Islet of Langerhans (tissue), 1 donor: ENCODE measurements at regions not wholly inside any gene's neighbourhood (a gene's known extent, or its start where the extent isn't known, plus 50 kb on each side); places are given as distances from the start of the nearest gene placed in this dataset.

Experiments used
- FAIRE-seq: peaks from one replicate; lab custom pipeline; 2011; peaks lifted over from hg19 to GRCh38; lab: Jason Lieb, UNC

DNA sequence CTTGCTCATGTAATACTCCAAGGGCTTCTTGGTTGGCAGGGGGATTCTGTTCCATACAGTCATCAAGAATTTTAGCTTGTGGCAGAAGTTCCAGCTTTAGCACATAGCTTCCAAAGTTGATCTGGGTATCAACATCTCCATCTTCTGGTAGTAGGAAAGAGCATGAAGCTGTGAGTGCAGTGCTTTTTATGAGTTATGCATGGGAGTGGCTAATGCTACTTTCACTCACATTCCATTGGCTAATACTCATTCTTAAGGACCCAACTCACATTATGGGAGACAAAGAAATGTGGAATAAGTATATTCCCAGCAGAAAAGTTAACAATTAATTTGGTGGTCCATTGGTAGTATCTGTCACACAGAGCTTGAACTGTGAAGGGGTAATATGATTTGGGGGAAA, 194.2 kb upstream of the CHD1 start:
- no peak for FAIRE-seq

DNA sequence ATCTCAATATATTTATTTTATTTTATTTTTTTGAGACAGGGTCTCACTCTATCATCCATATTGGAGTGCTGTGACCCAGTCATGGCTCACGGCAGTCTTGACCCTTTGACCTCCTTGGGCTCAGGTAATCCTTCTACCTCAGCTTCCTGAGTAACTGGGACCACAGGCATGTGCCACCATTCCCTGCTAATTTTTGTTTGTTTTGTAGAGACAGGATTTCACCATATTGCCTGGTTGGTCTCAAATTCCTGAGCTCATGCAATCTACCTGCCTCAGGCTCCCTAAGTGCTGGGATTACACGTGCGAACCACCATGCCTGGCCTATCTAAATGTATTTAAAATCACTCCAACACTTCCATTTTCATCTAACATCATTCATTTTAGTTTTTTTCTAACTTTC, 190.5 kb upstream of the CHD1 start:
- FAIRE-seq, result no peak

DNA sequence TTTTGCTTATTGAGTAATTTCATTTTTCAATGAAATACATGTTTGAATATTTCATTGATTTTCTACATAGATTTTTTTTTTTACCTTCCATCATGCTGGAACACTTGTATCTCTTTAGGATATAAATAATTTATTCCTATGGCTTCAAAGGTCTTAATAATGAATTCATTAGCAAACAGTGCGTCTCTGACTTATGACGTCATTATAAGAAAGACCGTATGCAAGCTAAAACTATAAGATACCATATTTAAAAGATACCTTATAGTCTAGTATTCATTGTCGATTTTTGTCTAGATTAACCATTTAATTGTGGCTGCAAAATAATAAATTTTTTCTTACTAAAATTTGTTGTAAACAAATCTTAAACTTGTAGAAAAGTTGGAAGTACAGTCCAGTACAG, 187.7 kb upstream of the CHD1 start:
- FAIRE-seq, result no peak

DNA sequence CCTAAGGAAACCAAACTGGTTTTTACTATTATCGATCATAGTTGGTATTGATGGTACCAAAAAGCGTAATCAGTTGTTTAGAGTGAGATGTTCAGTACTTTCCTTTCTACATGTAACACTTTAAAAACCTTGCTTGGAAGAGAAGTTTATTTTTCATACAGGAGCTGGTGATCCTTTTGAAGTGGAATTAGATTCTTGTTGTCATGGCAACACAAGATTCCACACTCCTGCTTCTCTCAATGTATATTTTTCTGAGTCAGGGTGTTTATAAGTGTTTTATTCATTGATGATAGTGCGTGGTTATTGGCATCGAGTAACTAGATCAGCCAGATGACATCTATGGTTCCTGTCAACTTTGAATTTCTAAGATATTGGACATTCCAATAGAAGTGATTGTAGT, 181.1 kb upstream of the CHD1 start:
- no peak for FAIRE-seq

DNA sequence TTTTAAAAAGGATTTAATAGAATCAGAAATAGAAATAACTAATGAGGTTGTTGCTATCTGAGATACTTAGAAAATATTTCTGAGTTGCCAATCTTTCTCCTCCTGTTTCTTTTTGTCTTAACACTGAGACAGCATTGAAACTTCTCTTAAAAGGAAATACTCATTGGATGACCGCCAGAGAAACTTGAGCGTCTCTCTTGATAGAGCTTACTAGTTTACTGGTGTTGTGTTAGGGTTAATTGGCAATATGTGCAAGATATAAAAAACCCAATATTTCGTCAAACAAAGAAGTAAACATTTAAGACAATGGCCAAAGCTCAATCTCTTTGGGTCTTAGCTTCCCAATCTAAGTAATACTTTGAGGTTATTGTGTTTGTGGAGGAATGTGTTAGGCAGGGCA, 176.4 kb upstream of the CHD1 start:
- no peak for FAIRE-seq

DNA sequence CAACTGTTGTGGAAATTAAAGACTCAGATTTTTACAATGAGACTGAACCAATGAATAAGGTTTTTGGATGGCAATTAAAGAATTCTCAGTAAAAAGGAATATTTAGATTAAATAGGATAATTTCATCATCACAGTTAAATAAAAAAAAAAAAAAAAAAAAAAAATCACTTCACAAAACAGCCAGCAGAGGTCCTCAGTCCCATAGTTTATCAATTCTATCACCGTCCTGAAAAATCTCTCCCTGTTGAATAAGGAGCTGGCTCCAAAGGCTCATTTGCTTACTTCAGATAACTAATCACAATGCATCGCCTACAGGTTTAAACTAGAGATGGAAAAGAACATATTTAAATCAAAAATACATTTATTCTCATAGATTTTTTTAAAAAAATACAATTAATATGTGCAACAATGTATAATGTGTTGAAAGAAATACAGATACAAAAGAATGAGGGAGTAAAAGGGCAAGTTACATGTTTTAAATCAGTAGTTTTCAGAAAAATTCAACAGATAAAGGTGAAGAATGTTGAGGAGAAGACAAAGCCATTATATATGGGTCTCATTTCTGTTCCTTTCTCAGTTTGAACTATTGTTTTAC, 175.8 kb upstream of the CHD1 start:
- peak; percentile 98 for FAIRE-seq

DNA sequence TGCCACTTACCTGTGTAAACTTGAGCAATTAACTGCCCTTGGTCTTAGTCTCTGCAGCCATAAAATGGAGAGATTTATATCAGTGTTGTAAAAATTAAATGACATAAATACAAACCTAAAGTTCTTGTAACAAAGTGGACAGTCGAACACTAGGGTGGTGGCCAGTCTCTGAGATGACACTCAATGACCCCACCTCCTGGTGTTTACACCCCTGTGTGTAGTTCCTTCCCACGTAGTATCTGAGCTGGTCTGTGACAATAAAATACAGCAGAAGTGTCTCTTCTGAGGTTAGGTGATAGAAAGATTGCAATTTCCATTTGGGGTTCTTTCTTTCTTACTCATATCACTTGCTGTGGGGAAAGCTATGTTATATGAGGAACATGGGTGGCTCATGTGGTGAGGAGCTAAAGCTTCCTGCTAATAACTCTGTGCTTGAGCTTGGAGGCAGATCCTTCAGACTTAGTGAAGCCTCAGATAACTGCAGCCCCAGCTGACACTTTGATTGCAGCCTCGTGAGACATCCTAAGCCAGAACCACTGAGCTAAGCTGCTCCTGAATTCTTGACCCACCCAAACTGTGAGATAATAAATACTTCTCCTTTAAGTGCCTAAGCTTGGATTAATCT, 173.4 kb upstream of the CHD1 start:
- no peak for FAIRE-seq

DNA sequence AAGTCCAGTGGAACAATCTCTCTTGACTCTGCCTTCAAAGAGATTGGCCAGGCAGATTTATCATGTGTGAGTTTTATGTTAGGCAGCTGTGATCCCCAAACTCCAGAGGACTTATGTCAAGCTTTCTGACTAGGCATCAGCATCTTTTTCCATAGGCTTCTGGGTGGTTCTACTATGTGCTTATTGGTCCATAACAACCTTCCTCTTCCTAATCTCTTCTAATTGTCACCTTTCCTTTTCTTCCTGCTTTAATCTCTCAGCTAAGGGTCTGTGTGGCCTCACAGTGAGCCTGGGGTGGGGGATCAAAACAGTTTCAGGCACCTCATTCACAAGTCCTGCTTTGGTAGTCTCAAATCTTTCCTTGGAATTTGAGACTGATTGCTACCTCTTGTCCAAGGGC, 170.9 kb upstream of the CHD1 start:
- FAIRE-seq, result no peak

DNA sequence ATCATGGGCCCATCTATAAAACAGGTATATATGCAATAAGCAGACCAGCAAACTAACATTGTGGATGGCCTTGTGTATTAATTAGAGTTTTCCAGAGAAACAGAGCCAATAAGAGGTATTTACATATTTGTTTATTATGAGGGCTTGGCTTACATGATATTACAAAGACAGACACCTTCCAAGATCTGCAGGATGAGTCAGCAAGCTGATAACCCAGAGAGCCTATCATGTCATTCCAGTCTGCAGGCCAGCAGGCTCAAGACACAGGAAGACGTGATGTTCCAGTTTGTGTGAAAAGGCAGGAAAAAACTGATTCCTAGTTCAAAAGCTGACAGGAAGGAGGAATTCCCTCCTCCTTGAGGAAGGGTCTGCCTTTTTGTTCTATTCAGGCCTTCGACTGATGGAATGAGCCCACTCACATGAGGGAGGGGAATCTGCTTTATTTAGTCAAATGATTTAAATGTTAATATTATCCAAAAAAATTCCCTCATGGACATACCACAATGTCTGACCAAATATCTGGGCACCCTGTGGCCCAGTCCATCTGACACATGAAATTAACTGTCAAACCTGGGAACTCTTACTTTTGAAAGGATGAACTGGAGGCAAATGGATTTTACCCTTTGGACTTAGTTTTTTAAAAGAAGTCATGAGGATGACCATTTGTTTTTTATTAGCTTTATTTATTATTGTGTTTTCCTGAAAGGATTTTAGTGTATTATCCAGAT, 161.2 kb upstream of the CHD1 start:
- no peak for FAIRE-seq

DNA sequence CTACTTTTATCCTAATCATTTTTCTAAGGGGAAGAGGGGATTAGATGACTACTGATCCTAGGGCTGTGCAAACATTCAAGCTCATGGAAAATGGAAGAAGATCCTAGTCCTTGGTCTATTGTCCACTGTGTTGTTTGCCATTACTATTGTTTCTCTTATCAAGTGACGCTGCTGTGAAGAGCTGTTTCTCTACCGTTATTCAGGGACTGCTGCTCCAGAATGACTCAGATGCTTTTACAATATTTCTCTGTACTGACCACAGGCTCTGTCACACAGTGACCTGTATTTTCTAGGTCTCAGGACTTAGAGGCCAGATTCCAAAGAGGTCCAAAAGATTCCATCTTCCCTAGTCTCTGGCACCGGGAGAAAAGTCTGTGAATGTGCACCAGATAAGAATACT, 159.5 kb upstream of the CHD1 start:
- no peak for FAIRE-seq

DNA sequence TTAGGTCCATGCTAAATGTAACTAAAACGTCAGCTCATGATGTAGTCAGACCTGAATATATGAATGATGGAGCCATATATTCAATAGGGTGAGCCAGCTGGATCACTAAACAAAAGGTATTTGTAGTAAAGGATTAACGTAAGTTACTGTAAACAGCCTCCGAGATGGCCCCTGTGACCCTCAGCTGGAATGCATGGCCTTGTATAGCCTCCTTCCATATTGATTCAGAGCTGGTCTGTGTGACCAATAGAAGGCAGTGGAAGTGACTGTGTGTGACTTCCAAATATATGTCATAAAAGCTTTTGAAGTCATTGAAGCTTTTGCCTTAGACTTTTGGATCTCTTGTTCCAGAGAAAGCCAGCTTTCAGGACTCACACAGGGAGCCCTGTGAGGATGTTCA, 154.4 kb upstream of the CHD1 start:
- no peak for FAIRE-seq

DNA sequence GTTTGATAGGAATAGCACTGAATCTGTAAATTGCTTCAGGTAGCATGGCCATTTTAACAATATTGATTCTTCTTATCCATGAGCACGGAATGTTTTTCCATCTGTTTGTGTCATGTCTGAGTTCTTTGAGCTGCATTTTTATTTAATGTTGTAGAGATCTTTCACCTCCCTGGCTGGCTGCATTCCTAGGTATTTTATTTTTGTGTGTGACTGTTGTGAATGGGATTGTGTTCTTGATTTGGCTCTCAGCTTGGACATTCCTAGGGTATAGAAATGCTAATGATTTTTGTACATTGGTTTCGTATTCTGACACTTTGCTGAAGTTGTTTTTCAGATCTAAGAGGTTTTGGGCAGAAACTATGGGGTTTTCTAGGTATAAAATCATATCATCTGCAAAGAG, 152.9 kb upstream of the CHD1 start:
- no peak for FAIRE-seq

DNA sequence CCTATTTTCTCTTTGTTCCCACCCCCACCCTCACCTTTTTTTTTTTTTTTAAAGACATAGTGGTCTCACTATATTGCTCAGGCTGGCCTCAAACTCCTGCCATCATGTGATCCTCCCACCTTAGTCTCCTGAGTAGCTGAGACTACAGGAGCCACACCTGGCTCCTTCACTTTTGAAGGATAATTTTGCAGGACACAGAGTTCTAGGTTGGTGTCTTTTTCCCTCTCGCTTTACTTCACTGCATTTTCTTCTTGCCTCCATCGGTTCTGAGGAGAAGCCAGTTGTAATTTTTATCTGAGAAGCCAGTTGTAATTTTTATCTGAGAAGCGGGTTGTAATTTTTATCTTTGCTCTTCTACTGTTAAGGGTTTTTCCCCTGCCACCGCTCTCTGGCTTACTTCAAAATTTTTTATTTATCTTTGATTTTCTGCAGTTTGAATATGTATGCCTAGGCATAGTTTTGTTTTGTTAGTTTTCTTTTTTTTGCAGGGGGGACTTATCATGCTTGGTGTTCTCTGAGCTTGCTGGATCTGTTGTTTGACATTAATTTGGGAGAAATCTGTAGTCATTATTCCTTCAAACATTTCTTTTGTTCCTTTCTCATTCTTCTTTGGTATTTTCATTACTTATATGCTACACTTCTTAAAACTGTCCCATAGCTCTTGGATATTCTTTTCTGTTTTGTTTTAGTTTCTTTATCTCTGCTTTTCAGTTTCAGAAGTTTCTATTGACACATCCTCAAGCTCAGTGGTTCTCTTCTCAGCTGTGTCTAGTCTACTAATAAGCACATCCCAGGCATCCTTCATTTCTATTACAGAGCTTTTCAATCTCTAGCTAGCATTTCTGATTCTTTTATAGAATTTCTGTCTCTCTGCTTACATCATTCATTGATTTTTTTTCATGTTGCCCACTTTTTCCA, 148.2 kb upstream of the CHD1 start:
- FAIRE-seq, result no peak

DNA sequence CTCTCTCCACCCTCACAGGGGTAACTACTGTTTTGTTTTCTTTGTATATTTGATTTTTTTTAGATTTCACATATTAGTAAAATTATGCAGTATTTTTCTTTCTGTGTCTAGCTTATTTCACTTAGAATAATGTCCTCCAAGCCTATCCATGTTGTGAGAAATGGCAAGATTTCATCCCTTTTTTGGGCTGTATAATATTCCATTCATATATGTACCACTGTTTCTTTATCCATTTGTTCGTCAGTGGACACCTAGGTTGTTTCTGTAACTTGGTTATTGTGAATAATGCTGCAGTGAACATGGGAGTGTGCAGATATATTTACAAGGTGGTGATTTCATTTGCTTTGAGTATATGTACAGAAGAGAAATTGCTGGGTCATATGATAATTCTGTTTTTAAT, 144.0 kb upstream of the CHD1 start:
- FAIRE-seq, result no peak

DNA sequence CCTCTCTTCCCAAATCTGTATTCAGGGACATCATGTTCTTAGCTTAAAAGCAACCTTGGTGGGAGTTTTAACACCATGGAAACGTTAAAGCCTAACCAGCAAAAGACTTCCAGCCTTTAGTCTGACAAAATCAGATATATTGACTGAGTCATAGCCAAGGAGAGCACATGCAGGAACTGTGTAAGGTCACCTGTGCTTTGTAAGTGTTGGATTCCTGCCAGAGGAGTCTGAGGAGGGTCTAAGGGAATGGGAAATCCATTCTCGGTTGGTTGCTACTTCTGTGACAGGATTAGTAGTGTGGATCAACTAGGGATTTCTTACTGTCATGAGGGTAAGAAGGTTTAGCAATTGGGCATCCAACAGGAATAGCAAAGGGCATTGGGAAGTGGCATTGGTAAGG, 142.0 kb upstream of the CHD1 start:
- FAIRE-seq, result no peak

DNA sequence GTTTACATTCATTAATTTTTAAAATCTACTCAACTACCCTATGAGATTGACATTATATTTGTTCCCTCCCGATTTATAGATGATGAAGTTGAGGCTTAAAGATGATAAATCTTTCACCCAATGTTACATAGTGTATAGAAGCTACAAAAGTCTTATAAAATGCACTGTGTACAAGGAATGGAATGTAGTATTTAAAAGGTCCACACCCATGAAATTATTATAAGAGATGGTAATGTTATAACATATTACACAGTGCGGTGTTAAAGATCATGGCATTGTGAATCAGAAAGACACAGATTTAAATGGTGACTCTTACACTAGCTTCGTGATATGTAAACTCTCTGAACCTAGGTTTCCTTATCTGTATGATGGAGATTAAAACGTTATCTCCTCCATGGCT, 141.6 kb upstream of the CHD1 start:
- FAIRE-seq, result no peak

DNA sequence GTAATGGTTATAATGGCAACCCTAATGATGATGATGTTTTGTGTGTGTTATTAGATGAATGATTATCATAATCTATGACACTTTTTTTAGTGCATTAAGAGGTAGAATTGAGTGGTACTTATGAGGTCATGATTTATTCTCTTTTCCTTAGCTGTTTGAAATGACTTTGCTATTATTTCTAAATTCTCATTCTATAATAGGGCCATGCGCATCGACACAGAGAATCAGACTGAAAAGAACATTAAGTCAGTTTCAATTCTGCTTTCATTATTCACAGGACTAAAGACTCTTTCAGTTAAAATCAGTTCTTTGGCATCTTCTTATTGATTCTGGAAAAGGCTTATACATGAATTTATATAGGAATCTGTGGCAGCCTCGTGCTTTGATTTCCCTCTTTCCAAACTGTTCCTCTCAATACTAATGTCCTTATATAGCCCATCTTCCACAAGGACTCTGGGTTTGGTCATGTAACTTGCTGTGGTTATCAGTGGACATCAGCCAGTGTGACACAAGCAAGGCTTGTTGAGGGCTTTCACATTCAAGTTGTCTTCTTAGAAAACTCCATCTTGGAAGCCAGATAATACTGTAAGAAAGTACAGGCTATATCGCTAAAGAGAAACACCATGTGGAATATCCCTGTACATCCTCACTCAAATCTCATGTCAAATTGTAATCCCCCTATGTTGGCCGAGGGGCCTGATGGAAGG, 140.3 kb upstream of the CHD1 start:
- FAIRE-seq, result no peak

DNA sequence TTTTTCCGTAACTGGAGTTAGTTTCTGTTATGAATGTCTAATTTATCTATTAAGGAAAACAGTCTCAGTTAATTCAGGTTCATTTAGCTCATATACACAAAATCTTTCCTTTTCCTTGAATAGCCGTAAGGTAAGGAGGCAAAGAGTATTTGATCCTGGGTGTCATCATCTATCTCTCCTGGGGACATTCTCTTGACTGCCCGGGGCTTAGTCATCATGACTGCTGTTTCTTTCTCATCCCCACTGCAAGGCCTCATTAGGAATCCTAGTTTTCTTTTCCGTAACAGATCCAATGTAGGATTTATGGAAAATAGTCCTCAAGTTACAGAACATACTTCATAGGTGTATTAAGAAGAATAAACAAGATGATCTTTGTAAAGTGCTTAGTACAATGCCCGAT, 134.9 kb upstream of the CHD1 start:
- FAIRE-seq, result no peak

DNA sequence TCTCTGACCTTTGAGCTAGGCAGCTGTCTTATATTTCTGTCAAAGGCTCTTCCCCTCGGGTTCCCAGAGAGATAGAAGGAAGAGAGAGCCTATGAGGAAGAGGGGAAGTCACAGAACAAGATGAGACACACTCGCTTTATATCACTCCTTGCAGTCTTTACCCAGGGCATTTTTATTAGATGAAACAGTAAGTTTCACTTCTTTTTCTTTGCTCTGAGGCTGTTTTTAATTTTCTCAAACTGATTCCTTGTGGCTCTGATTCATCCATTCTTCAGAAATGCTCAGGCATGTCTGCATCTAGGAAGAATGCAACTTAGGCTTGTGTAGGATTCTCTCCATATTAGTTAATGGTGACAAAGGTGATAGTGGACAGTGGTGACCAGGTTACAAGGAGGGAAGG, 132.9 kb upstream of the CHD1 start:
- no peak for FAIRE-seq

DNA sequence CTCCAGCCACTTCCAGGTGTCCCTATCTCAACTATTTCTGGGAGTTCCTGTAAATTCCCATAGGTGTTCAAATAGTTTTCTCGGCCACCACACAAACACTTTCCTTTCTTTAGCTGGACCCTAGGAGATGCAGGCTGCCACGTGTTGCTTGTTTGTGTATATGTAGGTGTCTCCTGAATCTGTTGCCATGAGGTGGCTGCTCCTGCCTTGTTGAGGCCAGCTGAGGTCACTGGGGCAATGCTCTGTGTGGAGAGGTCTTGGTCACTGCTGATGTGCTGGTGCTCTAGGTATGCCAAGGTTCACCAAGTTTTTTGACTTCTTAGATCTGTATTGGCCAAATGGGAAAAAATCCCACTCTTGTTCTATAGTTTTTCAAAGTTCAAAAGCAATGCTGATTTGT, 132.5 kb upstream of the CHD1 start:
- FAIRE-seq, result no peak

DNA sequence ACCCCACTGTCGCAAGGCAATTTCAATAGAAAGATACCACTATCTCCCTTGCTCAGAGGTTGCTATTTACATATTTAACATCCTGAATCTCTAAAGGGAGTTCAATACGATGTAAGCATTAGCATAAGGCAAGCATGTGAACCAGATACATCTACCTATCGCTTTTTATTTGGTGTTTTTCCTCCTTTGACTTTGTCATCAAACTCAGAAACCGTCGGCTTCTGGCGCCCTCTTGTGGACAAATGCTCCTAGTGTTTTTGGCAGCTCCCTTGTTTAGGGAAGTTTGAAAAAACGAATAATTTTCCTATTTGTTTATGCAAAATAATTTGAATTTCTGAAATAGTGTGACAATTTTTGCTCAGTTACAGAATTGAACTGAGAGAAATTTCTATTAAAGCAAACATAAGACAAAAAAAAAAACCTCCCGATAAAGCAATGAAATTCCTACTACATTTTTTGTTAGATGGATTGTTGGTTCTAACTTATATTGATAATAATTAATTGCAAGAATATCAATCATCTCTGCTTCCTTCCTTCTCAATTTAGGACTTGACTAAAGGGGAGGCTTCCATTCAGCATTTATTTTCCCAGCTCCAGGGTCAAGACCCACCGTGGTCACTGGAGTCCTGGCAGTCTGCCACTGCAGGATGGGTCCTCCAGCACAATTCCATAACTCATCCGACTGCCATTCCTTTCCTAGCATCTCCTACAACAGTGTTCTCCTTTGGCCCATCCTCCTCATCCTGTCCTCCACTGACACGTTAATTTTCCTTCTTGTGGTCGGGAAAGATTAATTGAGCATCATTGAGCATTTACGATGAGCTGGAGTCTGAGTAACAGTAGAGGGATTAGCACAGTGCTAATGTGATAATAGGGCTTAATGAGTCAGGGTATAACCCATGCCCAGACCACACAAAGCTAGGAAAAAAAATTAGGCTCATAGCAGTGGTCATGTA, 131.8 kb upstream of the CHD1 start:
- FAIRE-seq, result peak; percentile 98
